SK-N-SH (cell line): ENCODE measurements at regions not wholly inside any gene's neighbourhood (a gene's known extent, or its start where the extent isn't known, plus 50 kb on each side); places are given as distances from the start of the nearest gene placed in this dataset.

Experiments
- CTCF ChIA-PET: fragments of 300-600, 350-600 bp; formaldehyde crosslinking; extraction: SDS; loops from one replicate; lab custom pipeline; 2021; lab: Yijun Ruan, JAX
- POLR2A ChIA-PET: fragments of 350-600 bp; sonication (Branson Sonifier 250); formaldehyde crosslinking; extraction: SDS; loops from one replicate; lab custom pipeline; 2020; ENCODE audit warnings: antibody characterized with exemption, inconsistent platforms; lab: Yijun Ruan, JAX
- DNase-seq: peaks from one replicate; pipeline ENCODE4 v3.0.0; 2012
- H2AFZ ChIP-seq: fragments of 200-600 bp; sonication (generic); 2 replicates; pipeline ENCODE4 v1.8.1; 2016; ENCODE audit warnings: antibody characterized with exemption, mild to moderate bottlenecking, low read depth
- H3F3A ChIP-seq: fragments of 200-600 bp; sonication (generic); replicated peaks from 2 replicates; pipeline ENCODE3; 2016; ENCODE audit warnings: antibody characterized with exemption, mild to moderate bottlenecking; ENCODE audit not compliant: insufficient read depth
- H3K27ac ChIP-seq, 2 experiments: fragments of 200-500 bp in 1 of 2; fragments of 200-600 bp in 1 of 2; sonication (Bioruptor generic) in 1 of 2; sonication (generic), shearing (Covaris generic) in 1 of 2; 2 replicates each; pipeline versions ENCODE4 v1.5.1 to v1.6.1; 2014 to 2016; ENCODE audit warnings: low read depth in 2 of 2, inconsistent platforms in 1 of 2, low read length in 1 of 2, mild to moderate bottlenecking in 1 of 2, mixed read lengths in 1 of 2
- H3K27me3 ChIP-seq: fragments of 200-600 bp; sonication (generic), shearing (Covaris generic); 2 replicates; pipeline ENCODE4 v1.6.1; 2016; ENCODE audit warnings: mixed run types; ENCODE audit not compliant: insufficient read depth
- H3K36me3 ChIP-seq, 2 experiments: fragments of 200-500 bp in 1 of 2; fragments of 200-600 bp in 1 of 2; sonication (Bioruptor generic) in 1 of 2; sonication (generic) in 1 of 2; replicated peaks in 1 of 2; 2 replicates each; pipeline versions ENCODE3 to v1.5.1; 2014 to 2016; ENCODE audit warnings: low read length in 1 of 2, mild to moderate bottlenecking in 1 of 2; ENCODE audit not compliant: insufficient read depth in 2 of 2, control insufficient read depth in 1 of 2
- H3K4me1 ChIP-seq, 2 experiments: fragments of 200-500 bp in 1 of 2; fragments of 200-600 bp in 1 of 2; sonication (Bioruptor generic) in 1 of 2; sonication (generic), shearing (Covaris generic) in 1 of 2; 2 replicates each; pipeline versions ENCODE4 v1.5.1 to v1.6.1; 2014 to 2016; ENCODE audit warnings: low read depth in 1 of 2, low read length in 1 of 2, mixed run types in 1 of 2; ENCODE audit not compliant: insufficient read depth in 2 of 2, control insufficient read depth in 1 of 2
- H3K4me2 ChIP-seq: fragments of 200-600 bp; sonication (generic), shearing (Covaris generic); 2 replicates; pipeline ENCODE4 v1.6.1; 2017; ENCODE audit warnings: mixed run types
- H3K4me3 ChIP-seq, 2 experiments: fragments of 200-500 bp in 1 of 2; fragments of 200-600 bp in 1 of 2; sonication (Bioruptor generic) in 1 of 2; sonication (generic), shearing (Covaris generic) in 1 of 2; 2 replicates each; pipeline versions ENCODE4 v1.5.1 to v1.8.1; 2014 to 2016; ENCODE audit warnings: low read depth in 2 of 2, inconsistent platforms in 1 of 2, low read length in 1 of 2, mild to moderate bottlenecking in 1 of 2, mixed read lengths in 1 of 2, moderate library complexity in 1 of 2
- H3K79me2 ChIP-seq: fragments of 200-600 bp; sonication (generic); 2 replicates; pipeline ENCODE4 v1.8.1; 2017; ENCODE audit warnings: mild to moderate bottlenecking; ENCODE audit not compliant: insufficient read depth
- H3K9ac ChIP-seq: fragments of 200-600 bp; sonication (generic); 2 replicates; pipeline ENCODE4 v1.6.1; 2017; ENCODE audit warnings: mixed run types
- H3K9me2 ChIP-seq: fragments of 200-600 bp; sonication (generic); 2 replicates; pipeline ENCODE4 v1.6.1; 2017; ENCODE audit warnings: mixed run types
- H3K9me3 ChIP-seq: fragments of 200-600 bp; sonication (generic); 2 replicates; pipeline ENCODE4 v1.6.1; 2017; ENCODE audit warnings: mixed run types, mild to moderate bottlenecking, moderate library complexity
- H4K20me1 ChIP-seq: fragments of 200-600 bp; sonication (generic); 2 replicates; pipeline ENCODE4 v1.6.1; 2017; ENCODE audit warnings: mild to moderate bottlenecking, mixed run types; ENCODE audit not compliant: insufficient read depth
- ELF1 ChIP-seq: IDR thresholded peaks from 2 replicates; pipeline ENCODE4 v1.4.0; 2012
- EP300 ChIP-seq, 2 experiments: IDR thresholded peaks; 2 replicates each; pipeline versions ENCODE4 v1.4.0 to v1.6.1; 2012; ENCODE audit warnings: borderline replicate concordance in 1 of 2, low read depth in 1 of 2, low read length in 1 of 2
- EZH2phosphoT487 ChIP-seq: fragments of 200-600 bp; sonication (generic); IDR thresholded peaks from 2 replicates; pipeline ENCODE4 v1.6.1; 2017; ENCODE audit warnings: low read depth, mixed run types, mild to moderate bottlenecking, antibody characterized with exemption, moderate library complexity, borderline replicate concordance
- FOSL2 ChIP-seq: IDR thresholded peaks from 2 replicates; pipeline ENCODE4 v1.4.0; 2012; ENCODE audit warnings: low read depth, mild to moderate bottlenecking, moderate library complexity, borderline replicate concordance
- GABPA ChIP-seq: IDR thresholded peaks from 2 replicates; pipeline ENCODE4 v1.4.0; 2012; ENCODE audit warnings: low read depth, mild to moderate bottlenecking
- JUND ChIP-seq: IDR thresholded peaks from 2 replicates; pipeline ENCODE4 v1.4.0; 2012
- MXI1 ChIP-seq: IDR thresholded peaks from 2 replicates; pipeline ENCODE4 v1.6.1; 2012; ENCODE audit warnings: mild to moderate bottlenecking, low read depth, low read length, improper control_type of control experiment
- NFIC ChIP-seq: IDR thresholded peaks from 2 replicates; pipeline ENCODE4 v1.4.0; 2012; ENCODE audit warnings: borderline replicate concordance
- NRF1 ChIP-seq: IDR thresholded peaks from 2 replicates; pipeline ENCODE4 v1.6.1; 2012; ENCODE audit warnings: low read depth, mild to moderate bottlenecking, low read length
- POLR2AphosphoS5 ChIP-seq: IDR thresholded peaks from 2 replicates; pipeline ENCODE4 v1.6.1; 2012; ENCODE audit warnings: low read depth, low read length
- RFX5 ChIP-seq: IDR thresholded peaks from 2 replicates; pipeline ENCODE4 v1.6.1; 2012; ENCODE audit warnings: mild to moderate bottlenecking, improper control_type of control experiment, low read length
- RXRA ChIP-seq: IDR thresholded peaks from 2 replicates; pipeline ENCODE4 v1.4.0; 2012; ENCODE audit warnings: low read depth, mild to moderate bottlenecking, borderline replicate concordance
- SIN3A ChIP-seq: IDR thresholded peaks from 2 replicates; pipeline ENCODE4 v1.6.1; 2012; ENCODE audit warnings: low read depth, mild to moderate bottlenecking, low read length, moderate library complexity, borderline replicate concordance
- SMC3 ChIP-seq: IDR thresholded peaks from 2 replicates; pipeline ENCODE4 v1.6.1; 2012; ENCODE audit warnings: low read depth, low read length, improper control_type of control experiment
- WGBS: methylation state at CpG from one replicate; pipeline ENCODE4 v1.1.6; 2017; ENCODE audit warnings: low lambda C conversion rate; 5-methylcytosine and 5-hydroxymethylcytosine counted together
- TF ChIP-seq, protein P1 (sequence below): IDR thresholded peaks from 2 replicates; pipeline ENCODE4 v1.4.0; 2012; ENCODE audit warnings: low read depth, borderline replicate concordance
- TF ChIP-seq, protein P2 (sequence below): IDR thresholded peaks from 2 replicates; pipeline ENCODE4; 2012
- TF ChIP-seq, protein P3 (sequence below): IDR thresholded peaks from 2 replicates; pipeline ENCODE4 v1.4.0; 2012; ENCODE audit warnings: low read depth, borderline replicate concordance
- TF ChIP-seq, protein P4 (sequence below): fragments of 150-350 bp; IDR thresholded peaks from 2 replicates; pipeline ENCODE4 v1.6.1; 2016; ENCODE audit warnings: mild to moderate bottlenecking, low read depth, low read length
- TF ChIP-seq, protein P5 (sequence below): fragments of 150-350 bp; IDR thresholded peaks from 2 replicates; pipeline ENCODE4 v1.6.1; 2017; ENCODE audit warnings: antibody characterized with exemption, low read length, low read depth, borderline replicate concordance

DNA sequence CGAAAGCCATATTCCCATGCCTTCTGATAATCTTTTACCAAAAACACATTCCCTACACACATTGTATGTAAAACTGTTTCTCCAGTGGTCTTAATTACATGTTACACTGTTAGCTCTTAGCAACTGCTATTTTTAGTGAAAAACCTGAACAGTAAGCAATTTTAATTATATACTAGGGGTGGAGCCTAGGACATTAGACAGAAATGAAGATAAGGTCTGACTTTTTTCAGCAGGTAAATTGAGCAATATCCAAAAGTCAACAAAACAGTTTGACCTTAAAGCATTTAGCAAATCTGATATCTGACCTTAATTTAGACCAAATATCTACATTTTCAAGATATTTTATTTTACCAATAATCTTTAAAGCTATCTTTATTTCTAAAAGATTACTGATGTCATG lies 60.2 kb downstream of the PDE6H start:
- Histone ChIP-seq H3F3A (no peaks in the 10 kb centered on the region), H3K27ac (no peak overlapping the region), H3K9ac (no peak overlapping the region), H3K36me3 (no peaks in the 10 kb centered on the region), H3K4me1 (no peaks in the 10 kb centered on the region), H3K27me3 (peaks cover 15% of the 10 kb centered on the region; the same call in 1 of the 2 replicates), H3K79me2 (no peaks in the 10 kb centered on the region), H4K20me1 (no peaks in the 10 kb centered on the region), H3K9me3 (no peaks in the 10 kb centered on the region), H2AFZ (no peak overlapping the region), H3K9me2 (0 out of 2 replicates have a peak, but pooled peaks cover 3% of the 10 kb centered on the region), H3K4me3 (no peak overlapping the region), H3K4me2 (no peak overlapping the region)
- no peak for DNase-seq
- TF ChIP-seq GABPA (no peak), SMC3 (no peak), NRF1 (no peak), NFIC (no peak), POLR2AphosphoS5 (no peak), FOSL2 (no peak), RXRA (no peak), MXI1 (no peak), SIN3A (no peak), RFX5 (no peak), EZH2phosphoT487 (no peak), JUND (no peak), EP300 (IDR thresholded peaks at IDR 0.05; ENCODE audit: borderline replicate concordance in 1 of 2, low read depth in 1 of 2, low read length in 1 of 2) (no peak), ELF1 (no peak)
- TF ChIP-seq, protein P1, sequence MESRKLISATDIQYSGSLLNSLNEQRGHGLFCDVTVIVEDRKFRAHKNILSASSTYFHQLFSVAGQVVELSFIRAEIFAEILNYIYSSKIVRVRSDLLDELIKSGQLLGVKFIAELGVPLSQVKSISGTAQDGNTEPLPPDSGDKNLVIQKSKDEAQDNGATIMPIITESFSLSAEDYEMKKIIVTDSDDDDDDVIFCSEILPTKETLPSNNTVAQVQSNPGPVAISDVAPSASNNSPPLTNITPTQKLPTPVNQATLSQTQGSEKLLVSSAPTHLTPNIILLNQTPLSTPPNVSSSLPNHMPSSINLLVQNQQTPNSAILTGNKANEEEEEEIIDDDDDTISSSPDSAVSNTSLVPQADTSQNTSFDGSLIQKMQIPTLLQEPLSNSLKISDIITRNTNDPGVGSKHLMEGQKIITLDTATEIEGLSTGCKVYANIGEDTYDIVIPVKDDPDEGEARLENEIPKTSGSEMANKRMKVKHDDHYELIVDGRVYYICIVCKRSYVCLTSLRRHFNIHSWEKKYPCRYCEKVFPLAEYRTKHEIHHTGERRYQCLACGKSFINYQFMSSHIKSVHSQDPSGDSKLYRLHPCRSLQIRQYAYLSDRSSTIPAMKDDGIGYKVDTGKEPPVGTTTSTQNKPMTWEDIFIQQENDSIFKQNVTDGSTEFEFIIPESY = no peak
- TF ChIP-seq, protein P2, sequence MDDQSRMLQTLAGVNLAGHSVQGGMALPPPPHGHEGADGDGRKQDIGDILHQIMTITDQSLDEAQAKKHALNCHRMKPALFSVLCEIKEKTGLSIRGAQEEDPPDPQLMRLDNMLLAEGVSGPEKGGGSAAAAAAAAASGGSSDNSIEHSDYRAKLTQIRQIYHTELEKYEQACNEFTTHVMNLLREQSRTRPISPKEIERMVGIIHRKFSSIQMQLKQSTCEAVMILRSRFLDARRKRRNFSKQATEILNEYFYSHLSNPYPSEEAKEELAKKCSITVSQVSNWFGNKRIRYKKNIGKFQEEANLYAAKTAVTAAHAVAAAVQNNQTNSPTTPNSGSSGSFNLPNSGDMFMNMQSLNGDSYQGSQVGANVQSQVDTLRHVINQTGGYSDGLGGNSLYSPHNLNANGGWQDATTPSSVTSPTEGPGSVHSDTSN = no peak
- TF ChIP-seq, protein P3, sequence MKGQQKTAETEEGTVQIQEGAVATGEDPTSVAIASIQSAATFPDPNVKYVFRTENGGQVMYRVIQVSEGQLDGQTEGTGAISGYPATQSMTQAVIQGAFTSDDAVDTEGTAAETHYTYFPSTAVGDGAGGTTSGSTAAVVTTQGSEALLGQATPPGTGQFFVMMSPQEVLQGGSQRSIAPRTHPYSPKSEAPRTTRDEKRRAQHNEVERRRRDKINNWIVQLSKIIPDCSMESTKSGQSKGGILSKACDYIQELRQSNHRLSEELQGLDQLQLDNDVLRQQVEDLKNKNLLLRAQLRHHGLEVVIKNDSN = no peak
- TF ChIP-seq, protein P4, sequence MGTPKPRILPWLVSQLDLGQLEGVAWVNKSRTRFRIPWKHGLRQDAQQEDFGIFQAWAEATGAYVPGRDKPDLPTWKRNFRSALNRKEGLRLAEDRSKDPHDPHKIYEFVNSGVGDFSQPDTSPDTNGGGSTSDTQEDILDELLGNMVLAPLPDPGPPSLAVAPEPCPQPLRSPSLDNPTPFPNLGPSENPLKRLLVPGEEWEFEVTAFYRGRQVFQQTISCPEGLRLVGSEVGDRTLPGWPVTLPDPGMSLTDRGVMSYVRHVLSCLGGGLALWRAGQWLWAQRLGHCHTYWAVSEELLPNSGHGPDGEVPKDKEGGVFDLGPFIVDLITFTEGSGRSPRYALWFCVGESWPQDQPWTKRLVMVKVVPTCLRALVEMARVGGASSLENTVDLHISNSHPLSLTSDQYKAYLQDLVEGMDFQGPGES = no peak
- TF ChIP-seq, protein P5, sequence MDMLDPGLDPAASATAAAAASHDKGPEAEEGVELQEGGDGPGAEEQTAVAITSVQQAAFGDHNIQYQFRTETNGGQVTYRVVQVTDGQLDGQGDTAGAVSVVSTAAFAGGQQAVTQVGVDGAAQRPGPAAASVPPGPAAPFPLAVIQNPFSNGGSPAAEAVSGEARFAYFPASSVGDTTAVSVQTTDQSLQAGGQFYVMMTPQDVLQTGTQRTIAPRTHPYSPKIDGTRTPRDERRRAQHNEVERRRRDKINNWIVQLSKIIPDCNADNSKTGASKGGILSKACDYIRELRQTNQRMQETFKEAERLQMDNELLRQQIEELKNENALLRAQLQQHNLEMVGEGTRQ = no peak
- ChIA-PET POLR2A (no interaction called here), CTCF (no interaction called here)
- 5% methylated on average over 1 of the region's 1 CpG for WGBS
